ENCODE measurements at regions not wholly inside any gene's neighbourhood (a gene's known extent, or its start where the extent isn't known, plus 50 kb on each side); places are given as distances from the start of the nearest gene placed in this dataset.

- Histone ChIP-seq H3K27me3 (ENCODE audit: control insufficient read depth in 2 of 2, insufficient read depth in 2 of 2, low read length in 2 of 2) (no peaks in the 10 kb centered on the region), H3K27ac (ENCODE audit: extremely low read depth, low read depth, low read length) (no peak overlapping the region), H3K4me2 (ENCODE audit: insufficient read depth, low read length) (no peak overlapping the region), H2AFZ (ENCODE audit: low read depth, low read length) (no peak overlapping the region), H3K9ac (ENCODE audit: insufficient read depth in 1 of 2, low read depth in 2 of 2, low read length in 2 of 2) (no peak overlapping the region), H3K36me3 (ENCODE audit: control insufficient read depth, insufficient read depth, low read length) (no peaks in the 10 kb centered on the region), H3K9me3 (replicated peaks; ENCODE audit: control insufficient read depth, insufficient read depth, low read depth, low read length) (no peaks in the 10 kb centered on the region), H3K9me1 (ENCODE audit: control insufficient read depth, insufficient read depth, low read length) (no peaks in the 10 kb centered on the region), H3K4me1 (replicated peaks in 1 of 2; ENCODE audit: control insufficient read depth in 2 of 2, insufficient read depth in 2 of 2, low read length in 2 of 2) (no peaks in the 10 kb centered on the region), H3K4me3 (no peak overlapping the region), H3K79me2 (ENCODE audit: control insufficient read depth, insufficient read depth, low read length) (no peaks in the 10 kb centered on the region), H4K20me1 (replicated peaks; ENCODE audit: control insufficient read depth, insufficient read depth, low read length) (no peaks in the 10 kb centered on the region)
- in situ Hi-C loops (cut with MboI): no loop called here
- TF ChIP-seq DPF2 (IDR thresholded peaks at IDR 0.05) (no peak), ARID3A (IDR thresholded peaks at IDR 0.05; ENCODE audit: borderline replicate concordance, low read depth, low read length) (no peak), ETV1 (tag; conservative IDR thresholded peaks at IDR 0.05; ENCODE audit: low read depth) (no peak), ZNF384 (IDR thresholded peaks at IDR 0.05; ENCODE audit: low read depth, low read length) (no peak), ZNF175 (CRISPR knock-in tag; IDR thresholded peaks at IDR 0.05; ENCODE audit: low read depth) (no peak), ZNF311 (CRISPR knock-in tag; IDR thresholded peaks at IDR 0.05) (no peak), ZBTB33 (CRISPR knock-in tag; IDR thresholded peaks at IDR 0.05) (no peak), TEAD1 (CRISPR knock-in tag; IDR thresholded peaks at IDR 0.05) (no peak), POLR2G (IDR thresholded peaks at IDR 0.05; ENCODE audit: low read depth, low read length) (no peak), RUNX1 (IDR thresholded peaks at IDR 0.05; ENCODE audit: low read depth) (no peak), SUPT5H (IDR thresholded peaks at IDR 0.05) (no peak), DDX20 (tag; IDR thresholded peaks at IDR 0.05; ENCODE audit: low read depth) (no peak), CBX1 (IDR thresholded peaks at IDR 0.05; ENCODE audit: low read depth) (no peak), LARP7 (IDR thresholded peaks at IDR 0.05) (no peak)
- TF ChIP-seq, protein P1, sequence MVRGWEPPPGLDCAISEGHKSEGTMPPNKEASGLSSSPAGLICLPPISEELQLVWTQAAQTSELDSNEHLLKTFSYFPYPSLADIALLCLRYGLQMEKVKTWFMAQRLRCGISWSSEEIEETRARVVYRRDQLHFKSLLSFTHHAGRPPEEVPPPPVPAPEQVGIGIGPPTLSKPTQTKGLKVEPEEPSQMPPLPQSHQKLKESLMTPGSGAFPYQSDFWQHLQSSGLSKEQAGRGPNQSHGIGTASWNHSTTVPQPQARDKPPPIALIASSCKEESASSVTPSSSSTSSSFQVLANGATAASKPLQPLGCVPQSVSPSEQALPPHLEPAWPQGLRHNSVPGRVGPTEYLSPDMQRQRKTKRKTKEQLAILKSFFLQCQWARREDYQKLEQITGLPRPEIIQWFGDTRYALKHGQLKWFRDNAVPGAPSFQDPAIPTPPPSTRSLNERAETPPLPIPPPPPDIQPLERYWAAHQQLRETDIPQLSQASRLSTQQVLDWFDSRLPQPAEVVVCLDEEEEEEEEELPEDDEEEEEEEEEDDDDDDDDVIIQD (CRISPR knock-in tag; IDR thresholded peaks at IDR 0.05): no peak
- TF ChIP-seq, protein P2, sequence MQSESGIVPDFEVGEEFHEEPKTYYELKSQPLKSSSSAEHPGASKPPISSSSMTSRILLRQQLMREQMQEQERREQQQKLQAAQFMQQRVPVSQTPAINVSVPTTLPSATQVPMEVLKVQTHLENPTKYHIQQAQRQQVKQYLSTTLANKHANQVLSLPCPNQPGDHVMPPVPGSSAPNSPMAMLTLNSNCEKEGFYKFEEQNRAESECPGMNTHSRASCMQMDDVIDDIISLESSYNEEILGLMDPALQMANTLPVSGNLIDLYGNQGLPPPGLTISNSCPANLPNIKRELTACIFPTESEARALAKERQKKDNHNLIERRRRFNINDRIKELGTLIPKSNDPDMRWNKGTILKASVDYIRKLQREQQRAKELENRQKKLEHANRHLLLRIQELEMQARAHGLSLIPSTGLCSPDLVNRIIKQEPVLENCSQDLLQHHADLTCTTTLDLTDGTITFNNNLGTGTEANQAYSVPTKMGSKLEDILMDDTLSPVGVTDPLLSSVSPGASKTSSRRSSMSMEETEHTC (IDR thresholded peaks at IDR 0.05): no peak
- TF ChIP-seq, protein P3, sequence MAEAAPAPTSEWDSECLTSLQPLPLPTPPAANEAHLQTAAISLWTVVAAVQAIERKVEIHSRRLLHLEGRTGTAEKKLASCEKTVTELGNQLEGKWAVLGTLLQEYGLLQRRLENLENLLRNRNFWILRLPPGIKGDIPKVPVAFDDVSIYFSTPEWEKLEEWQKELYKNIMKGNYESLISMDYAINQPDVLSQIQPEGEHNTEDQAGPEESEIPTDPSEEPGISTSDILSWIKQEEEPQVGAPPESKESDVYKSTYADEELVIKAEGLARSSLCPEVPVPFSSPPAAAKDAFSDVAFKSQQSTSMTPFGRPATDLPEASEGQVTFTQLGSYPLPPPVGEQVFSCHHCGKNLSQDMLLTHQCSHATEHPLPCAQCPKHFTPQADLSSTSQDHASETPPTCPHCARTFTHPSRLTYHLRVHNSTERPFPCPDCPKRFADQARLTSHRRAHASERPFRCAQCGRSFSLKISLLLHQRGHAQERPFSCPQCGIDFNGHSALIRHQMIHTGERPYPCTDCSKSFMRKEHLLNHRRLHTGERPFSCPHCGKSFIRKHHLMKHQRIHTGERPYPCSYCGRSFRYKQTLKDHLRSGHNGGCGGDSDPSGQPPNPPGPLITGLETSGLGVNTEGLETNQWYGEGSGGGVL (CRISPR knock-in tag; IDR thresholded peaks at IDR 0.05): no peak
- intact Hi-C loops (cut with micrococcal nuclease): loop anchor here (10.0 kb wide), 1 partner anchor 598 kb away; no protein-coding TSS in a partner anchor
- POLR2A ChIA-PET: no interaction called here
- CTCF ChIA-PET (ENCODE audit: low intra/inter-chr PET ratio): no interaction called here
- no peak for ATAC-seq
- DNase-seq (ENCODE audit: extremely low read depth in 1 of 4, low spot score in 3 of 4): no peak
- no peak for FAIRE-seq
- no TSS peak for BruUV-seq (replicated peaks)
Measured at GRCh38 chr4:170256807-170257206, 167.1 kb upstream of the AADAT start.

Measured in K562 (cell line).